ENCODE measurements at regions not wholly inside any gene's neighbourhood (a gene's known extent, or its start where the extent isn't known, plus 50 kb on each side); places are given as distances from the start of the nearest gene placed in this dataset.

DNA sequence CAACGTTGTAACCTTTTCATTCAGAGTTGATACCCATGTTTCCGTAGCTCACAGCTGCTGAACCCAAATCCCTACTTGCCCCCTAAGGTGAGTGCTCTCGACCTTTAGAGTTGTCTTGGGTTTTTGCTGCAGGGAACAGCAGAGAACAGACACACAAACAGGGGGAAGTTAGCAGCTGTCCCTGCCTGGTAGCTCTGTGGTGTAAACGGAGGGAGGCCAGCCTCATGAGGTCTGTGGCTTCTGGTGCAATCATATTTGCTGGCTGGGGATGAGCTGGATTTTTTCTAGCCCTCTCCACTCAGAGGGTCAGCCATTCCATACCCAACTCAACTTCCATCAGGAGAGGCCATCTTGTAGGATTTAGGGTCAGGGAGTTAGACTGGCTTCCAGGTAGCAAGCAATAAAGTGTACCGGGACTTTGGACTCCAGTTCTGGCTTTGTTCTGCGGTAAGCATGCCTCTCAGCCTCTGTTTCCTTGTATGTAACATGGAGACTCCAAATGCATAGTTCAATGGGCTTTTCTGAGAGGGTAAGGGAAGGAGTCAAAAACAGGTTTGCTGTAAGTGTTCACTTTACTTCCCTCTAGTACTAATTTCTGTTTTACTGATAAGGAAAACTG, 218.9 kb downstream of the MID1IP1 start:
- intact Hi-C loops (cut with micrococcal nuclease) = no loop called here
- no peaks in the 10 kb centered on the region for H3K4me1 ChIP-seq (ENCODE audit: insufficient read depth, low read length)
- no peak for DNase-seq
- ChIA-PET POLR2A (ENCODE audit: unreplicated experiment) (no interaction called here), CTCF (no interaction called here)
- no TSS peak for BruUV-seq (replicated peaks)
- no peak overlapping the region for H3K4me2 ChIP-seq (ENCODE audit: low read length)
- H3K9me3 ChIP-seq (ENCODE audit: low read length) = no peaks in the 10 kb centered on the region
- no peak overlapping the region for H3K9ac ChIP-seq (ENCODE audit: low read length)
- H2AFZ ChIP-seq (ENCODE audit: low read length) = no peak overlapping the region
- no peaks in the 10 kb centered on the region for H3K79me2 ChIP-seq (ENCODE audit: low read length)
- no peaks in the 10 kb centered on the region for H3F3A ChIP-seq (ENCODE audit: low read length, unreplicated experiment)
- H3K27ac ChIP-seq (ENCODE audit: low read length) = no peak overlapping the region
- no peaks in the 10 kb centered on the region for H3K36me3 ChIP-seq (ENCODE audit: low read depth, low read length)
- no peak overlapping the region for H3K4me3 ChIP-seq (ENCODE audit: low read length)
- H3K27me3 ChIP-seq (ENCODE audit: low read length) = no peaks in the 10 kb centered on the region
- no peaks in the 10 kb centered on the region for H4K20me1 ChIP-seq (ENCODE audit: low read length)
- ATAC-seq = no peak
- TF ChIP-seq, protein P1, sequence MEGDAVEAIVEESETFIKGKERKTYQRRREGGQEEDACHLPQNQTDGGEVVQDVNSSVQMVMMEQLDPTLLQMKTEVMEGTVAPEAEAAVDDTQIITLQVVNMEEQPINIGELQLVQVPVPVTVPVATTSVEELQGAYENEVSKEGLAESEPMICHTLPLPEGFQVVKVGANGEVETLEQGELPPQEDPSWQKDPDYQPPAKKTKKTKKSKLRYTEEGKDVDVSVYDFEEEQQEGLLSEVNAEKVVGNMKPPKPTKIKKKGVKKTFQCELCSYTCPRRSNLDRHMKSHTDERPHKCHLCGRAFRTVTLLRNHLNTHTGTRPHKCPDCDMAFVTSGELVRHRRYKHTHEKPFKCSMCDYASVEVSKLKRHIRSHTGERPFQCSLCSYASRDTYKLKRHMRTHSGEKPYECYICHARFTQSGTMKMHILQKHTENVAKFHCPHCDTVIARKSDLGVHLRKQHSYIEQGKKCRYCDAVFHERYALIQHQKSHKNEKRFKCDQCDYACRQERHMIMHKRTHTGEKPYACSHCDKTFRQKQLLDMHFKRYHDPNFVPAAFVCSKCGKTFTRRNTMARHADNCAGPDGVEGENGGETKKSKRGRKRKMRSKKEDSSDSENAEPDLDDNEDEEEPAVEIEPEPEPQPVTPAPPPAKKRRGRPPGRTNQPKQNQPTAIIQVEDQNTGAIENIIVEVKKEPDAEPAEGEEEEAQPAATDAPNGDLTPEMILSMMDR (conservative IDR thresholded peaks at IDR 0.05; ENCODE audit: low read depth, low read length) = no peak
- no peak for TF ChIP-seq EZH2phosphoT487 (IDR thresholded peaks at IDR 0.05; ENCODE audit: borderline replicate concordance, low read length)
- no peak for TF ChIP-seq EZH2 (IDR thresholded peaks at IDR 0.05; ENCODE audit: low read length, unreplicated experiment)
- no peaks in the 10 kb centered on the region for H3K9me2 ChIP-seq (replicated peaks; ENCODE audit: low read length)

DNA sequence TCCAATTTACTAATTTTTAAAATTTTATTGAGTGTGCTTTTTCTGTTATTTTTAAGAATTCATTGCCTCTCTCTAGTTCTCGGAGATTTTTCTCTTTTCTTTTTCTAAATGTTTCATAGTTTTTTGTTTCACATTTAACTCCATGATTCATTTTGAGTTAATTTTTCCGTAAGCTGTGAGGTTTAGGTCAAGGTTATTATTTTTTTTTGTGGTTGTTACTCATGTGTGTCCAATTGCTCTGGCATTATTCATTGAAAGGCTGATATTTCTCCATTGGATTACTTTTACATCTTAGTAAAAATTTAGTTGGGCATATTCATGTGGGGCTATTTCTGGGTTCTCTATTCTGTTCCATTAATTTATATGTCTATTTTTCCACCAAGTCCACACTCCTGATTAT, 220.8 kb downstream of the MID1IP1 start:
- Histone ChIP-seq H3K4me2 (ENCODE audit: low read length) (no peak overlapping the region), H3K4me3 (ENCODE audit: low read length) (no peak overlapping the region), H3K27ac (ENCODE audit: low read length) (no peak overlapping the region), H3K79me2 (ENCODE audit: low read length) (no peaks in the 10 kb centered on the region), H3F3A (ENCODE audit: low read length, unreplicated experiment) (no peaks in the 10 kb centered on the region), H2AFZ (ENCODE audit: low read length) (no peak overlapping the region), H3K36me3 (ENCODE audit: low read depth, low read length) (no peaks in the 10 kb centered on the region), H4K20me1 (ENCODE audit: low read length) (no peaks in the 10 kb centered on the region), H3K9me2 (replicated peaks; ENCODE audit: low read length) (no peaks in the 10 kb centered on the region), H3K9ac (ENCODE audit: low read length) (no peak overlapping the region), H3K9me3 (ENCODE audit: low read length) (no peaks in the 10 kb centered on the region), H3K27me3 (ENCODE audit: low read length) (no peaks in the 10 kb centered on the region), H3K4me1 (ENCODE audit: insufficient read depth, low read length) (no peaks in the 10 kb centered on the region)
- no peak for DNase-seq
- no peak for ATAC-seq
- no TSS peak for BruUV-seq (replicated peaks)
- intact Hi-C loops (cut with micrococcal nuclease) = no loop called here
- TF ChIP-seq EZH2 (IDR thresholded peaks at IDR 0.05; ENCODE audit: low read length, unreplicated experiment) (no peak), EZH2phosphoT487 (IDR thresholded peaks at IDR 0.05; ENCODE audit: borderline replicate concordance, low read length) (no peak)
- TF ChIP-seq, protein P1 (conservative IDR thresholded peaks at IDR 0.05; ENCODE audit: low read depth, low read length) = no peak
- CTCF ChIA-PET = no interaction called here
- POLR2A ChIA-PET (ENCODE audit: unreplicated experiment) = no interaction called here

DNA sequence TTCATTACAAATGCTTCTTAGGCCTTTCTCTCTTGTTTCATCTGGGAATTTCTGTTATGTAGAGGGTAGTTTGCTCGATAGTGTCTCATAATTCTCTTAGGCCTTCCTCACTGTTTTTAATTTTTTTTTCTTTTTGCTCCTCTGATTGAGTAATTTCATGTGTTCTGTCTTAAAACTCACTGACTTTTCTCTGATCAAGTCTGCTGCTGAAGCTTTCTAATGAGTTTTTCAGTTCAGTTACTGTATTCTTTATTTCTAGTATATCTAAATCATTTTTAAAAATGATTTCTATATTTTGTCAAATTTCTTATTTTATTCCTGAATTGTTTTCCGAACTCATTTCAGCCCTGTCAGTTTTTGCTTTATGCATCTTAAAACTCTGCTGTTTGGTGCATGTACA, 228.0 kb downstream of the MID1IP1 start:
- Histone ChIP-seq H4K20me1 (ENCODE audit: low read length) (no peaks in the 10 kb centered on the region), H3K9me2 (replicated peaks; ENCODE audit: low read length) (no peaks in the 10 kb centered on the region), H2AFZ (ENCODE audit: low read length) (no peak overlapping the region), H3K9ac (ENCODE audit: low read length) (no peak overlapping the region), H3K4me2 (ENCODE audit: low read length) (no peak overlapping the region), H3K27me3 (ENCODE audit: low read length) (no peaks in the 10 kb centered on the region), H3K4me3 (ENCODE audit: low read length) (no peak overlapping the region), H3K4me1 (ENCODE audit: insufficient read depth, low read length) (no peaks in the 10 kb centered on the region), H3K9me3 (ENCODE audit: low read length) (peaks cover 11% of the 10 kb centered on the region; the same call in 1 of the 2 replicates), H3F3A (ENCODE audit: low read length, unreplicated experiment) (no peaks in the 10 kb centered on the region), H3K36me3 (ENCODE audit: low read depth, low read length) (peaks cover 2% of the 10 kb centered on the region; the same call in 1 of the 2 replicates), H3K27ac (ENCODE audit: low read length) (no peak overlapping the region), H3K79me2 (ENCODE audit: low read length) (no peaks in the 10 kb centered on the region)
- TF ChIP-seq EZH2phosphoT487 (IDR thresholded peaks at IDR 0.05; ENCODE audit: borderline replicate concordance, low read length) (no peak), EZH2 (IDR thresholded peaks at IDR 0.05; ENCODE audit: low read length, unreplicated experiment) (no peak)
- TF ChIP-seq, protein P1 (conservative IDR thresholded peaks at IDR 0.05; ENCODE audit: low read depth, low read length) = no peak
- DNase-seq = no peak
- no TSS peak for BruUV-seq (replicated peaks)
- intact Hi-C loops (cut with micrococcal nuclease) = no loop called here
- POLR2A ChIA-PET (ENCODE audit: unreplicated experiment) = no interaction called here
- CTCF ChIA-PET = no interaction called here
- ATAC-seq = no peak
